GM12878 (cell line): ENCODE measurements at regions not wholly inside any gene's neighbourhood (a gene's known extent, or its start where the extent isn't known, plus 50 kb on each side); places are given as distances from the start of the nearest gene placed in this dataset.

ENCODE experiments used
- CUX1 ChIP-seq: IDR thresholded peaks from 2 replicates; pipeline ENCODE4 v1.6.1; 2012; ENCODE audit warnings: improper control_type of control experiment, low read depth, low read length; ENCODE audit not compliant: insufficient replicate concordance
- ESRRA ChIP-seq: IDR thresholded peaks from 2 replicates; pipeline ENCODE4 v1.6.1; 2012; ENCODE audit warnings: mild to moderate bottlenecking, low read length, improper control_type of control experiment
- HDAC2 ChIP-seq: fragments of 200-600 bp; sonication (generic); IDR thresholded peaks from 2 replicates; pipeline ENCODE4 v1.6.1; 2017
- MYB ChIP-seq: fragments of 150-350 bp; IDR thresholded peaks from 2 replicates; pipeline ENCODE4 v1.6.1; 2014; ENCODE audit warnings: mild to moderate bottlenecking, low read depth, low read length, borderline replicate concordance
- POU2F2 ChIP-seq: IDR thresholded peaks from 3 replicates; pipeline ENCODE4 v1.6.1; 2011; ENCODE audit warnings: low read depth, mild to moderate bottlenecking, low read length, borderline replicate concordance
- RB1 ChIP-seq: fragments of 450-650 bp; formaldehyde crosslinking; IDR thresholded peaks from 2 replicates; pipeline ENCODE4 v1.6.1; 2017; ENCODE audit warnings: mild to moderate bottlenecking, borderline replicate concordance
- SMARCA5 ChIP-seq: fragments of 450-650 bp; IDR thresholded peaks from 2 replicates; pipeline ENCODE4 v1.6.1; 2017; ENCODE audit warnings: mild to moderate bottlenecking
- USF1 ChIP-seq: IDR thresholded peaks from 2 replicates; pipeline ENCODE4 v1.6.1; 2011; ENCODE audit warnings: borderline replicate concordance, low read depth, mild to moderate bottlenecking, moderate library complexity, mixed read lengths, low read length; ENCODE audit not compliant: insufficient read depth; ENCODE audit errors: extremely low read length
- ZNF622 ChIP-seq: fragments of 450-650 bp; IDR thresholded peaks from 2 replicates; pipeline ENCODE4 v1.6.1; 2017; ENCODE audit warnings: mild to moderate bottlenecking, inconsistent platforms

GRCh38 chr4:38590046-38590445 is 74.0 kb upstream of the KLF3 start (continued):
- no peak for TF ChIP-seq MYB
- TF ChIP-seq RB1 = no peak
- no peak for TF ChIP-seq ZNF622
- no peak for TF ChIP-seq CUX1
- no peak for TF ChIP-seq POU2F2
- TF ChIP-seq ESRRA = no peak
- no peak for TF ChIP-seq SMARCA5
- no peak for TF ChIP-seq USF1
- TF ChIP-seq HDAC2 = no peak
